OCI-LY7 (cell line): ENCODE measurements at regions not wholly inside any gene's neighbourhood (a gene's known extent, or its start where the extent isn't known, plus 50 kb on each side); places are given as distances from the start of the nearest gene placed in this dataset.

Experiments used
- BruUV-seq: library from RNA; stranded (reverse); fragments of 400-500 nt; replicated peaks from 2 replicates; lab custom pipeline; 2021; lab: Mats Ljungman, UMichigan
- CTCF ChIA-PET: fragments of 300-600 bp; sonication (Branson Sonifier 250); formaldehyde crosslinking; loops from one replicate; lab custom pipeline; 2022; ENCODE audit warnings: antibody characterized with exemption; ENCODE audit not compliant: unreplicated experiment; lab: Charles Lee
- POLR2A ChIA-PET: fragments of 300-600 bp; sonication (Branson Sonifier 250); formaldehyde crosslinking; loops from one replicate; lab custom pipeline; 2022; ENCODE audit warnings: antibody characterized with exemption; lab: Charles Lee
- DNase-seq: peaks from one replicate; pipeline ENCODE4 v3.0.0-alpha.2; 2015; ENCODE audit warnings: low spot score
- H2AFZ ChIP-seq: fragments of 200-600 bp; sonication (generic), shearing (Covaris generic); 2 replicates; pipeline ENCODE4 v1.6.1; 2014; ENCODE audit warnings: mild to moderate bottlenecking, antibody characterized with exemption, low read length, moderate library complexity
- H3K27ac ChIP-seq: fragments of 200-600 bp; sonication (generic); 2 replicates; pipeline ENCODE4 v1.5.1; 2014; ENCODE audit warnings: mixed run types, low read depth, mild to moderate bottlenecking, moderate library complexity, low read length, inconsistent platforms; ENCODE audit not compliant: poor library complexity, severe bottlenecking
- H3K36me3 ChIP-seq: fragments of 200-600 bp; sonication (generic); 2 replicates; pipeline ENCODE4 v1.6.1; 2014; ENCODE audit warnings: mild to moderate bottlenecking, antibody characterized with exemption, low read length, moderate library complexity, mixed read lengths; ENCODE audit not compliant: insufficient read depth
- H3K4me1 ChIP-seq: fragments of 200-600 bp; sonication (generic); 2 replicates; pipeline ENCODE4 v1.5.1; 2014; ENCODE audit warnings: mild to moderate bottlenecking, low read length; ENCODE audit not compliant: insufficient read depth, poor library complexity, severe bottlenecking
- H3K4me2 ChIP-seq: fragments of 200-600 bp; sonication (generic); 2 replicates; pipeline ENCODE4 v1.6.1; 2014; ENCODE audit warnings: mild to moderate bottlenecking, low read length
- H3K4me3 ChIP-seq: fragments of 200-600 bp; sonication (generic); 2 replicates; pipeline ENCODE4 v1.5.1; 2014; ENCODE audit warnings: mild to moderate bottlenecking, low read depth, low read length; ENCODE audit not compliant: poor library complexity, severe bottlenecking
- H3K79me2 ChIP-seq: fragments of 200-600 bp; sonication (generic); 2 replicates; pipeline ENCODE4 v1.6.1; 2016; ENCODE audit warnings: low read depth, mild to moderate bottlenecking, low read length, moderate library complexity, mixed read lengths; ENCODE audit not compliant: insufficient read depth
- H3K9me2 ChIP-seq: fragments of 200-600 bp; sonication (generic); 2 replicates; pipeline ENCODE4 v1.6.1; 2016; ENCODE audit warnings: mild to moderate bottlenecking, low read length, mixed read lengths; ENCODE audit not compliant: insufficient read depth
- H3K9me3 ChIP-seq: fragments of 200-600 bp; sonication (generic); 2 replicates; pipeline ENCODE4 v1.6.1; 2014; ENCODE audit warnings: mild to moderate bottlenecking, mixed run types, low read length, mixed read lengths
- H4K20me1 ChIP-seq: fragments of 200-600 bp; sonication (generic); 2 replicates; pipeline ENCODE4 v1.6.1; 2014; ENCODE audit warnings: mild to moderate bottlenecking, antibody characterized with exemption, low read length, moderate library complexity, mixed read lengths; ENCODE audit not compliant: insufficient read depth
- EZH2phosphoT487 ChIP-seq: fragments of 200-600 bp; sonication (generic); IDR thresholded peaks from 2 replicates; pipeline ENCODE4 v1.6.1; 2018; ENCODE audit warnings: low read depth, borderline replicate concordance, mild to moderate bottlenecking, mixed run types, antibody characterized with exemption, low read length, moderate library complexity, mixed read lengths
- intact Hi-C: fragments of 100-400 bp; cut with micrococcal nuclease; formaldehyde crosslinking; loops from one replicate; pipeline ENCODE4 v1.10.0; 2022; ENCODE audit not compliant: unreplicated experiment
- TF ChIP-seq, protein P1 (sequence below): fragments of 200-600 bp; sonication (generic); conservative IDR thresholded peaks from 2 replicates; pipeline ENCODE4 v1.5.1; 2014; ENCODE audit warnings: mild to moderate bottlenecking, antibody characterized with exemption, low read length, moderate library complexity, mixed read lengths

DNA sequence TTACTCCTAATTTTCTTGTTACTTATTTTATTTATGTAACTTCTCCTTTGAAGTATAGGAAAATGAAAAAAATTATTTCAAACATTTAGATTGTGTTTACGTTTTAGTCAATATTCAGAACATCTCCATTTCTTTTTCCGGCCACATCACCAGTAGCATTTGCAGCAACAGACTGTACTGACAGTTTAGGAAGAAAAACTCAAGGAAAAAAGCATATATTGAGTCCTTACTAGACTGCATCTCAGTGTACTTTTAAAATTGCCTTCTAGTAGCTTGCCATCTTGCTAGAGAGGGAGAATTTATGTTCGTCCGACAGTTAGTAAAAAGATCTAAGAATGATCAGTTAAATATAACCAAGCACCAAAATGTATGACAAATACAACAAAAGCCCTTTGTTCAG is 625.0 kb upstream of the MIS18BP1 start:
- Histone ChIP-seq H3K4me3 (no peak overlapping the region), H4K20me1 (no peaks in the 10 kb centered on the region), H3K36me3 (no peaks in the 10 kb centered on the region), H3K4me2 (no peak overlapping the region), H3K9me2 (no peaks in the 10 kb centered on the region), H3K4me1 (no peaks in the 10 kb centered on the region), H3K27ac (no peak overlapping the region), H2AFZ (no peak overlapping the region), H3K79me2 (no peaks in the 10 kb centered on the region), H3K9me3 (no peaks in the 10 kb centered on the region)
- no TSS peak for BruUV-seq
- DNase-seq = no peak
- no peak for TF ChIP-seq EZH2phosphoT487
- TF ChIP-seq, protein P1, sequence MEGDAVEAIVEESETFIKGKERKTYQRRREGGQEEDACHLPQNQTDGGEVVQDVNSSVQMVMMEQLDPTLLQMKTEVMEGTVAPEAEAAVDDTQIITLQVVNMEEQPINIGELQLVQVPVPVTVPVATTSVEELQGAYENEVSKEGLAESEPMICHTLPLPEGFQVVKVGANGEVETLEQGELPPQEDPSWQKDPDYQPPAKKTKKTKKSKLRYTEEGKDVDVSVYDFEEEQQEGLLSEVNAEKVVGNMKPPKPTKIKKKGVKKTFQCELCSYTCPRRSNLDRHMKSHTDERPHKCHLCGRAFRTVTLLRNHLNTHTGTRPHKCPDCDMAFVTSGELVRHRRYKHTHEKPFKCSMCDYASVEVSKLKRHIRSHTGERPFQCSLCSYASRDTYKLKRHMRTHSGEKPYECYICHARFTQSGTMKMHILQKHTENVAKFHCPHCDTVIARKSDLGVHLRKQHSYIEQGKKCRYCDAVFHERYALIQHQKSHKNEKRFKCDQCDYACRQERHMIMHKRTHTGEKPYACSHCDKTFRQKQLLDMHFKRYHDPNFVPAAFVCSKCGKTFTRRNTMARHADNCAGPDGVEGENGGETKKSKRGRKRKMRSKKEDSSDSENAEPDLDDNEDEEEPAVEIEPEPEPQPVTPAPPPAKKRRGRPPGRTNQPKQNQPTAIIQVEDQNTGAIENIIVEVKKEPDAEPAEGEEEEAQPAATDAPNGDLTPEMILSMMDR = no peak
- CTCF ChIA-PET = no interaction called here
- intact Hi-C loops = no loop called here
- POLR2A ChIA-PET = no interaction called here

DNA sequence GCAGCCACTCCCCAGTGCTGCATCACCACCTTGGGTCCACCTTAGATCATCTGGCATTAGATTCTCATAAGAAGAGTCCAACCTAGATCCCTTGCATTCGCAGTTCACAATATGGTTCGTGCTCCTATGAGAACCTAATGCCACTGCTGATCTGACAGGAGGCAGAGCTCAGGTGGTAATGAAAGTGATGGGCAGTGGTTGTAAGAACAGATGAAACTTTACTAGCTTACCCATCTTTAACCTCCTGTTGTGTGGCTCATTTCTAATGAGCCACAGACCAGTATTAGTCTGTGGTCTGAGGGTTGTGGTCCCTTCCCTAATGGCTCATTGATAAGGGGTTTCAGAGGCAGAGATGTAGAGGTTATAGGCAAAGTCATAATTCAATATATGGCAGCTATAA is 615.9 kb upstream of the MIS18BP1 start:
- Histone ChIP-seq H3K36me3 (no peaks in the 10 kb centered on the region), H3K4me2 (no peak overlapping the region), H3K79me2 (no peaks in the 10 kb centered on the region), H3K4me1 (no peaks in the 10 kb centered on the region), H3K27ac (no peak overlapping the region), H3K9me3 (no peaks in the 10 kb centered on the region), H3K4me3 (no peak overlapping the region), H2AFZ (no peak overlapping the region), H4K20me1 (no peaks in the 10 kb centered on the region), H3K9me2 (no peaks in the 10 kb centered on the region)
- no peak for TF ChIP-seq EZH2phosphoT487
- TF ChIP-seq, protein P1 = no peak
- DNase-seq = no peak
- CTCF ChIA-PET = no interaction called here
- POLR2A ChIA-PET = interaction anchor here (0.6 kb wide), 1 partner anchor 45 kb away, joined by 3 read pairs; no protein-coding TSS in a partner anchor
- intact Hi-C loops = no loop called here
- no TSS peak for BruUV-seq

DNA sequence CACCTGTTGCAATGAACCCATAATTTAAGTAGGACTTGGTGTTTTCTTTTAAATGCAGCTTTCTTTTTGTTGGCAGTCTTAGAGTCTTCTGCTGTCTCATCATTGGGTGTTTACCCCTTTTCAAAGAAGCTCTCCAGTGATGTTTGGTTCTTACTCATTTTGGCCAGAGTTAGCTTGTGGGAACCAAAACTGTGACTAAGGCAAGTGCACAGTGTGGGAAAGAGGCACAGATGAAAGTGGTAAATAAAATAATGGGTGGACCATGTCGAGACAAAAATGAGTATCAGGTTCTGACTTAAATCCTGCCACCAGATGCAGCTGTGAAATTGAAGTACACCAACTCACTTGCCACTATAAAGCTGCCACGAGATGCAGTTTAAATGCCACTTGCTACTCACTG is 615.4 kb upstream of the MIS18BP1 start:
- TF ChIP-seq, protein P1 = no peak
- no peak for TF ChIP-seq EZH2phosphoT487
- CTCF ChIA-PET = no interaction called here
- intact Hi-C loops = no loop called here
- no peak overlapping the region for H3K4me2 ChIP-seq
- BruUV-seq = no TSS peak
- no peaks in the 10 kb centered on the region for H3K79me2 ChIP-seq
- no peaks in the 10 kb centered on the region for H3K4me1 ChIP-seq
- H3K9me2 ChIP-seq = no peaks in the 10 kb centered on the region
- no peak overlapping the region for H3K4me3 ChIP-seq
- POLR2A ChIA-PET = no interaction called here
- DNase-seq = no peak
- H2AFZ ChIP-seq = no peak overlapping the region
- H4K20me1 ChIP-seq = no peaks in the 10 kb centered on the region
- no peak overlapping the region for H3K27ac ChIP-seq
- no peaks in the 10 kb centered on the region for H3K9me3 ChIP-seq
- no peaks in the 10 kb centered on the region for H3K36me3 ChIP-seq
